ENCODE measurements at regions not wholly inside any gene's neighbourhood (a gene's known extent, or its start where the extent isn't known, plus 50 kb on each side); places are given as distances from the start of the nearest gene placed in this dataset.

GRCh38 chr10:118237930-118238329 lies 104.2 kb downstream of the FAM204A start:
- Histone ChIP-seq H3K27me3 (peaks cover 76% of the 10 kb centered on the region), H3K36me3 (no peaks in the 10 kb centered on the region), H3K27ac (no peak overlapping the region), H3K9me3 (no peaks in the 10 kb centered on the region), H3K4me3 (no peak overlapping the region), H3K4me1 (peaks cover 0 to 6% (median 0%) of the 10 kb centered on the region in 3 donors)
- no peak for ATAC-seq
- no peak for TF ChIP-seq POLR2A (IDR thresholded peaks at IDR 0.05)
- TF ChIP-seq, protein P1, sequence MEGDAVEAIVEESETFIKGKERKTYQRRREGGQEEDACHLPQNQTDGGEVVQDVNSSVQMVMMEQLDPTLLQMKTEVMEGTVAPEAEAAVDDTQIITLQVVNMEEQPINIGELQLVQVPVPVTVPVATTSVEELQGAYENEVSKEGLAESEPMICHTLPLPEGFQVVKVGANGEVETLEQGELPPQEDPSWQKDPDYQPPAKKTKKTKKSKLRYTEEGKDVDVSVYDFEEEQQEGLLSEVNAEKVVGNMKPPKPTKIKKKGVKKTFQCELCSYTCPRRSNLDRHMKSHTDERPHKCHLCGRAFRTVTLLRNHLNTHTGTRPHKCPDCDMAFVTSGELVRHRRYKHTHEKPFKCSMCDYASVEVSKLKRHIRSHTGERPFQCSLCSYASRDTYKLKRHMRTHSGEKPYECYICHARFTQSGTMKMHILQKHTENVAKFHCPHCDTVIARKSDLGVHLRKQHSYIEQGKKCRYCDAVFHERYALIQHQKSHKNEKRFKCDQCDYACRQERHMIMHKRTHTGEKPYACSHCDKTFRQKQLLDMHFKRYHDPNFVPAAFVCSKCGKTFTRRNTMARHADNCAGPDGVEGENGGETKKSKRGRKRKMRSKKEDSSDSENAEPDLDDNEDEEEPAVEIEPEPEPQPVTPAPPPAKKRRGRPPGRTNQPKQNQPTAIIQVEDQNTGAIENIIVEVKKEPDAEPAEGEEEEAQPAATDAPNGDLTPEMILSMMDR (IDR thresholded peaks at IDR 0.05): no peak
- TF ChIP-seq POLR2AphosphoS5 (IDR thresholded peaks at IDR 0.05): no peak
- TF ChIP-seq EP300 (IDR thresholded peaks at IDR 0.05): no peak
- WGBS, 2 donors (ENCODE audit: low coverage in 1 of 2): 81 to 83% methylated on average over 1 to 3 of the region's 5 CpGs

GRCh38 chr10:118234683-118235082 lies 107.4 kb downstream of the FAM204A start:
- no peaks in the 10 kb centered on the region for H3K4me1 ChIP-seq
- H3K4me3 ChIP-seq: no peak overlapping the region
- no peak for TF ChIP-seq POLR2A (IDR thresholded peaks at IDR 0.05)
- TF ChIP-seq EP300 (IDR thresholded peaks at IDR 0.05): no peak
- TF ChIP-seq POLR2AphosphoS5 (IDR thresholded peaks at IDR 0.05): no peak
- TF ChIP-seq, protein P1 (IDR thresholded peaks at IDR 0.05): no peak
- peaks cover 46% of the 10 kb centered on the region for H3K27me3 ChIP-seq
- no peak overlapping the region for H3K27ac ChIP-seq
- no peaks in the 10 kb centered on the region for H3K9me3 ChIP-seq
- 47 to 83% methylated on average over 3 to 10 of the region's 10 CpGs for WGBS, 2 donors (ENCODE audit: low coverage in 1 of 2)
- no peaks in the 10 kb centered on the region for H3K36me3 ChIP-seq
- no peak for ATAC-seq

GRCh38 chr10:118220346-118220850 lies 121.7 kb downstream of the FAM204A start:
- Histone ChIP-seq H3K27me3 (peaks cover under 1% of the 10 kb centered on the region), H3K4me1 (no peaks in the 10 kb centered on the region), H3K4me3 (no peak overlapping the region), H3K9me3 (peaks cover 0 to 10% (median 0%) of the 10 kb centered on the region in 3 donors), H3K36me3 (no peaks in the 10 kb centered on the region), H3K27ac (no peak overlapping the region)
- TF ChIP-seq POLR2A (IDR thresholded peaks at IDR 0.05): no peak
- TF ChIP-seq EP300 (IDR thresholded peaks at IDR 0.05): no peak
- no peak for TF ChIP-seq POLR2AphosphoS5 (IDR thresholded peaks at IDR 0.05)
- TF ChIP-seq, protein P1 (IDR thresholded peaks at IDR 0.05): no peak
- WGBS, 2 donors (ENCODE audit: low coverage in 1 of 2): 22 to 23% methylated on average over 2 of the region's 2 CpGs
- no peak for ATAC-seq

DNA sequence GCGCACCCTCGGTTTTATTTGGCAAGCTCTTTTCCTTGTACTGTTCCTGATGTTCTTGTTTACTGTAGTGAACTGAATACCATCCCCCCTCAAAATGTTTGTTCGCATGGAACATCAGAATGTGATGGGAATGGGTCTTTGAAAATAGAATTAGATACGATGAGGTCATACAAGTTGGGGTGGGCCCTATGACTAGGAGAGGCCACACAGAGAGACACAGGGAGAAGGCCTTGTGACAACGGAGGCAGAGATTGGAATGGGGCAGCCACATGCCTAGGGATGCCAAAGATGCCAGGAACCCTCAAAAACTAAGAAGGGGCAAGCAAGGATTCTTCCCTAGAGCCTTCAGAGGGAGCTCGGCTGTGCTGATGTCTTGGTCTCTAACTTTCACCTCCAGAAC lies 123.6 kb downstream of the FAM204A start:
- Histone ChIP-seq H3K27me3 (peaks cover 4% of the 10 kb centered on the region), H3K27ac (no peak overlapping the region), H3K9me3 (peaks cover 0 to 9% (median 0%) of the 10 kb centered on the region in 3 donors), H3K36me3 (no peaks in the 10 kb centered on the region), H3K4me3 (no peak overlapping the region), H3K4me1 (no peaks in the 10 kb centered on the region)
- 89 to 93% methylated on average over 1 to 6 of the region's 6 CpGs for WGBS, 2 donors (ENCODE audit: low coverage in 1 of 2)
- TF ChIP-seq POLR2AphosphoS5 (IDR thresholded peaks at IDR 0.05): no peak
- no peak for TF ChIP-seq EP300 (IDR thresholded peaks at IDR 0.05)
- TF ChIP-seq POLR2A (IDR thresholded peaks at IDR 0.05): no peak
- TF ChIP-seq, protein P1 (IDR thresholded peaks at IDR 0.05): no peak
- no peak for ATAC-seq

- Histone ChIP-seq H3K27ac (no peak overlapping the region), H3K9me3 (no peaks in the 10 kb centered on the region), H3K27me3 (peaks cover 4% of the 10 kb centered on the region), H3K4me3 (no peak overlapping the region), H3K36me3 (no peaks in the 10 kb centered on the region), H3K4me1 (no peaks in the 10 kb centered on the region)
- TF ChIP-seq POLR2A (IDR thresholded peaks at IDR 0.05) (no peak), POLR2AphosphoS5 (IDR thresholded peaks at IDR 0.05) (no peak), EP300 (IDR thresholded peaks at IDR 0.05) (no peak)
- TF ChIP-seq, protein P1 (IDR thresholded peaks at IDR 0.05): no peak
- ATAC-seq: no peak
- 40 to 79% methylated on average over 1 to 3 of the region's 3 CpGs for WGBS, 2 donors (ENCODE audit: low coverage in 1 of 2)
Measured at GRCh38 chr10:118216571-118217170, 125.5 kb downstream of the FAM204A start.
